Naive thymus-derived CD4-positive, alpha-beta T cell (primary cell): ENCODE measurements at regions not wholly inside any gene's neighbourhood (a gene's known extent, or its start where the extent isn't known, plus 50 kb on each side); places are given as distances from the start of the nearest gene placed in this dataset.

ENCODE experiments used
- ATAC-seq: fragments of 150-1000 bp; cut with Tn5 transposase; 2 replicates; pipeline ENCODE4 v1.10.0; 2021; ENCODE audit warnings: mild to moderate bottlenecking, moderate library complexity
- CTCF ChIA-PET: fragments of 350-600 bp; sonication (Branson Sonifier 250); formaldehyde crosslinking; loops from one replicate; lab custom pipeline; 2021; ENCODE audit warnings: antibody characterized with exemption; lab: Charles Lee
- POLR2A ChIA-PET: fragments of 350-600 bp; sonication (Branson Sonifier 250); formaldehyde crosslinking; loops from one replicate; lab custom pipeline; 2021; ENCODE audit warnings: antibody characterized with exemption, inconsistent platforms; lab: Charles Lee
- DNase-seq, 9 donors: peaks; one replicate each; pipeline versions ENCODE4 v3.0.0 to v3.0.0-alpha.2; 2020 to 2022; ENCODE audit warnings: mixed read lengths in 1 of 9
- H3K27ac ChIP-seq: one replicate; pipeline ENCODE4 v1.7.0; 2013; ENCODE audit warnings: mild to moderate bottlenecking, low read depth, low read length, moderate library complexity
- H3K27me3 ChIP-seq, 2 donors: one replicate each; pipeline ENCODE4 v1.7.0; 2013; ENCODE audit warnings: low read length in 2 of 2, mild to moderate bottlenecking in 2 of 2, moderate library complexity in 2 of 2; ENCODE audit not compliant: control insufficient read depth in 2 of 2, insufficient read depth in 2 of 2
- H3K36me3 ChIP-seq, 3 experiments: 1 replicate in 2 of 3; 2 replicates in 1 of 3; pipeline ENCODE4 v1.7.0; 2013; ENCODE audit warnings: low read length in 3 of 3, mild to moderate bottlenecking in 3 of 3, moderate library complexity in 1 of 3; ENCODE audit not compliant: insufficient read depth in 3 of 3, control insufficient read depth in 2 of 3
- H3K4me1 ChIP-seq, 2 donors: one replicate each; pipeline ENCODE4 v1.7.0; 2013; ENCODE audit warnings: low read length in 2 of 2, mild to moderate bottlenecking in 2 of 2, moderate library complexity in 1 of 2; ENCODE audit not compliant: control insufficient read depth in 2 of 2, insufficient read depth in 2 of 2
- H3K4me3 ChIP-seq: 2 replicates; pipeline ENCODE4 v1.7.0; 2013; ENCODE audit warnings: mild to moderate bottlenecking, low read length
- H3K9me3 ChIP-seq, 3 experiments: 1 replicate in 2 of 3; 2 replicates in 1 of 3; pipeline ENCODE4 v1.7.0; 2013; ENCODE audit warnings: low read length in 3 of 3; ENCODE audit not compliant: control insufficient read depth in 2 of 3
- H3K27ac Mint-ChIP-seq, 9 donors: one replicate each; pipeline ENCODE4 v1.8.0; 2020 to 2022; ENCODE audit warnings: mixed read lengths in 9 of 9, mild to moderate bottlenecking in 8 of 9, moderate library complexity in 5 of 9, inconsistent platforms in 2 of 9
- H3K27me3 Mint-ChIP-seq, 5 donors: one replicate each; pipeline ENCODE4 v1.8.0; 2021 to 2022; ENCODE audit warnings: mixed read lengths in 5 of 5, mild to moderate bottlenecking in 1 of 5
- H3K36me3 Mint-ChIP-seq, 5 donors: one replicate each; pipeline ENCODE4 v1.8.0; 2020 to 2022; ENCODE audit warnings: mixed read lengths in 5 of 5, mild to moderate bottlenecking in 3 of 5, inconsistent platforms in 1 of 5
- H3K4me1 Mint-ChIP-seq, 7 donors: one replicate each; pipeline ENCODE4 v1.8.0; 2020 to 2022; ENCODE audit warnings: mixed read lengths in 7 of 7, mild to moderate bottlenecking in 3 of 7, inconsistent platforms in 1 of 7
- H3K4me3 Mint-ChIP-seq, 10 donors: one replicate each; pipeline ENCODE4 v1.8.0; 2020 to 2022; ENCODE audit warnings: mild to moderate bottlenecking in 10 of 10, mixed read lengths in 10 of 10, moderate library complexity in 6 of 10, inconsistent platforms in 2 of 10
- H3K9me3 Mint-ChIP-seq, 11 donors: one replicate each; pipeline ENCODE4 v1.8.0; 2020 to 2022; ENCODE audit warnings: mixed read lengths in 11 of 11, mild to moderate bottlenecking in 4 of 11, inconsistent platforms in 1 of 11, moderate library complexity in 1 of 11
- intact Hi-C, 2 donors: fragments of 100-400 bp; cut with micrococcal nuclease; formaldehyde crosslinking; loops; one replicate each; pipeline ENCODE4 v1.15.1; 2023

DNA sequence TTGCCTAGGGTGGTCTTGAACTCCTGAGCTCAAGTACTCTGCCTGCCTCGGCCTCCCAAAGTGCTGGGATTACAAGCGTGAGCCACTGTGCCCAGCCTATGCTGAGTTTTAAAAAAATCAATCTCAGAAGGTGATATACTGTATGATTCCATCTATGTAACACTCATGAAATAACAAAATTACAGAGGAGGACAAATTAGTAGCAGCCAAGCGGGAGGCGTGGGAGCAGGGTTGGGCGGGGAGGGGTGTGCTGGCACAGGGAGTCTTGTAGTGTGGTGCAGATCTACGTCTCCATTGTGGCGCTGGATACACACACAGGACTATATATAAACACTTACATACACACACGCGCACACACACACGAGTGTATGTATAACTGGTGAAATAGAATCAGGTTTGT, 80.6 kb upstream of the LINGO1 start:
- ChIA-PET CTCF (no interaction called here), POLR2A (no interaction called here)
- Mint-ChIP-seq H3K27me3 (peaks cover 3 to 32% (median 26%) of the 10 kb centered on the region in 5 donors), H3K36me3 (no peaks in the 10 kb centered on the region), H3K4me3 (no peak overlapping the region), H3K4me1 (no peaks in the 10 kb centered on the region), H3K9me3 (peaks cover 0 to 2% (median 0%) of the 10 kb centered on the region in 11 donors), H3K27ac (no peak overlapping the region)
- H3K9me3 ChIP-seq = no peaks in the 10 kb centered on the region
- no peak overlapping the region for H3K27ac ChIP-seq
- H3K4me3 ChIP-seq = no peak overlapping the region
- H3K36me3 ChIP-seq = no peaks in the 10 kb centered on the region
- H3K27me3 ChIP-seq = no peaks in the 10 kb centered on the region
- intact Hi-C loops = no loop called here
- ATAC-seq (no peak), DNase-seq (no peak)
- H3K4me1 ChIP-seq = no peaks in the 10 kb centered on the region

DNA sequence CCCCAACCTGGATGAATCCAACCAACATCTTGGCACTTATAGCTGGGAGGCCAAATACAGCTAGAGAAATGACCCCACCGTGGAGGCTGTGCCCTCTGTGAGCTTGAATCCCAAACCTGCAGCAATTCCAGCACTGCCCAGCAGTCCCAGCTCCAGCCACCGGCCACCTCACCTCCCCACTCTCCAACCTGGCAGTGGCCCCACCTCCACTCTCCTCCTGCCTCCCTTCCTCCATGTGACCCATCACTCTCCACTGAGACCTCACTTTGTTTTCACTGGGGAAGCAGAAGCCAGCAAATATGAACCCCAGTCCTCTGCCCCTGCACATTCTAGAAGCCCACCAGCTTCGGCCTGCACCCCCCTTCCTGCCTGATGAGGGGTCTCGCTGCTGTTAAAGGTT, 79.7 kb upstream of the LINGO1 start:
- POLR2A ChIA-PET = no interaction called here
- Mint-ChIP-seq H3K27me3 (peaks cover 3 to 36% (median 31%) of the 10 kb centered on the region in 5 donors), H3K4me1 (no peaks in the 10 kb centered on the region), H3K36me3 (no peaks in the 10 kb centered on the region), H3K27ac (no peak overlapping the region), H3K4me3 (no peak overlapping the region), H3K9me3 (peaks cover 0 to 2% (median 0%) of the 10 kb centered on the region in 11 donors)
- intact Hi-C loops = no loop called here
- Histone ChIP-seq H3K9me3 (no peaks in the 10 kb centered on the region), H3K27ac (no peak overlapping the region), H3K4me1 (no peaks in the 10 kb centered on the region), H3K36me3 (no peaks in the 10 kb centered on the region), H3K4me3 (no peak overlapping the region), H3K27me3 (no peaks in the 10 kb centered on the region)
- ATAC-seq (no peak), DNase-seq (no peak)
- CTCF ChIA-PET = no interaction called here

DNA sequence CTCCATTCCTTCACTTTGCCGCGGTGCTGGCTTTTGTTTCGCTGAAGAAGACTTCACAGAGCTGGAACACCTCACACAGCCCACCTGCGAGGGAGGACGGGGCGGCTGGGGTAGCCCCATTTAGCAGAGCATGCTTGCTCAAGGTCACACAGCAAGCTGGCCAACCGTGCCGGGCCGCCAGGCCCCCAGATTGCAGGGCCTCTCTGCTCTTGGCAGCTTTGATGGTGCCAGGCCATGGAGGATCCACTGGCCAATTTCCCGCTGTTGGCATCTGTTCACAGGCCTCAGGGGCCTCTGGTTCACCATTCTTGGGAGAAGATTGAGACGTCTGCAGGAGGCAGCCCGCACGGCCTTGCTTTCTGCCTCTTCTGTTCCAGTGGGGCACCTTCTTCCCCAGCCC, 77.9 kb upstream of the LINGO1 start:
- no peaks in the 10 kb centered on the region for H3K4me1 Mint-ChIP-seq
- no peak overlapping the region for H3K27ac Mint-ChIP-seq
- no peak for DNase-seq
- Histone ChIP-seq H3K4me1 (no peaks in the 10 kb centered on the region), H3K27me3 (no peaks in the 10 kb centered on the region), H3K27ac (no peak overlapping the region), H3K9me3 (no peaks in the 10 kb centered on the region), H3K4me3 (no peak overlapping the region), H3K36me3 (no peaks in the 10 kb centered on the region)
- H3K36me3 Mint-ChIP-seq = no peaks in the 10 kb centered on the region
- POLR2A ChIA-PET = no interaction called here
- no peak overlapping the region for H3K4me3 Mint-ChIP-seq
- peaks cover 0 to 2% (median 0%) of the 10 kb centered on the region in 11 donors for H3K9me3 Mint-ChIP-seq
- CTCF ChIA-PET = no interaction called here
- intact Hi-C loops = no loop called here
- ATAC-seq = no peak
- H3K27me3 Mint-ChIP-seq = peaks cover 0 to 34% (median 24%) of the 10 kb centered on the region in 5 donors

DNA sequence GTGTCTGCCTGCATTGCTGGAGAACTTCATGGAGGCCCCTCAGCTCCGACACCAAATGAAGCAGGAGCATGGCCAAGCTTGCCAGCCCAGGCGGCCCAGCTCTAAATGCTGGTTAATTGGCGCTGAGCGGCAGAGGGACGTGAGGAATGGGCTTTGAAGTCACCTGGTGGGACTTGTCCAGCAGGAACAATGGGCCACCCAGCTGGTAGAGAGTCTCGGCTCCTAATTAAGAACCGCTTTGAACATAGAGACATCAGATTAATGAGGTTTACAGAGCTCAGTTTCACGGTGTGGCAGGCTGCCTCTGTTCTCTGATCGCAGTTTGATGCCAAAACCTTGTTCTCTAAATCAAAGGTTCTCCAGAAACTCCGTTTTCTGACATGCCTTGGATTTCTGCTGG, 77.5 kb upstream of the LINGO1 start:
- ChIA-PET POLR2A (no interaction called here), CTCF (no interaction called here)
- DNase-seq (no peak), ATAC-seq (no peak)
- H3K4me1 Mint-ChIP-seq = no peaks in the 10 kb centered on the region
- peaks cover 0 to 31% (median 22%) of the 10 kb centered on the region in 5 donors for H3K27me3 Mint-ChIP-seq
- Histone ChIP-seq H3K4me1 (no peaks in the 10 kb centered on the region), H3K4me3 (no peak overlapping the region), H3K9me3 (no peaks in the 10 kb centered on the region), H3K27ac (no peak overlapping the region), H3K27me3 (no peaks in the 10 kb centered on the region), H3K36me3 (no peaks in the 10 kb centered on the region)
- no peak overlapping the region for H3K4me3 Mint-ChIP-seq
- intact Hi-C loops = no loop called here
- peaks cover 0 to 2% (median 0%) of the 10 kb centered on the region in 11 donors for H3K9me3 Mint-ChIP-seq
- H3K36me3 Mint-ChIP-seq = no peaks in the 10 kb centered on the region
- H3K27ac Mint-ChIP-seq = no peak overlapping the region

DNA sequence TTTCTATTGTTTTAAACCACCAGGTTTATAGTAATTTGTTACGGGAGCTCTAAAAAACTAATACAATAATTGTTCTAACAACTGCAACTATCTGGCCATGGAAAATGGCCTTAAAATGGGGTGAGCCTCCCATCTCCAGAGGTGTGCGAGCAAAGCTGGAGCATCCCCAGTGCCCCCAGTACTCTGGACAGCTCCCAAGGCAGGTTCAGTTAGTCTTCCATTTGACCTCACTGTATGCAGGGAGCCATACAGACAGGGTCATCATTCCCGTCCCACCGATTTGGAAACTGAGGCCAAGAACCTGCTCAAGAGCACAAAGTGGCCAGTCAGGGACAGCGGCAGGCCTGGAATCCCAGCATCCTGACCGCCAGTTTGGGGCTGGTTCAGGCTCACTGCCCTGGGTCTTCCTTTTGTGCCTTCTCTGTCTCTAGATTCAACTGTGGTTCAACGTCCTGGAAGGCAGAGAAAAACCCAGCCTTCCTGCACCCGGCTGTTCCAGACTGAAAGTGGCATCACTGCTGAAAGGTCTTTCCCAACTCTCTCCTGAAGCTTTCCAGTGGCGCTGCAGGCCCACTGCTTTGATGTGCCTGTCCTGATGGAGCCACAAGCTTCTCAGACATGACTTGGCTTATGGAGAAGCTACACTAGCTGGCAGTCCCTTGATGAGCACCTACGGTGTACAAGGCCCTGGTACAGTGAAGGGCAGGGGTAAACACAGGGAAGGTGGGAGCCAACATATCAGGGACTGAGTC, 76.6 kb upstream of the LINGO1 start:
- CTCF ChIA-PET = no interaction called here
- H3K27me3 Mint-ChIP-seq = peaks cover 0 to 27% (median 16%) of the 10 kb centered on the region in 5 donors
- H3K9me3 Mint-ChIP-seq = peaks cover 0 to 2% (median 0%) of the 10 kb centered on the region in 11 donors
- Histone ChIP-seq H3K4me3 (no peak overlapping the region), H3K9me3 (no peaks in the 10 kb centered on the region), H3K27ac (no peak overlapping the region), H3K27me3 (no peaks in the 10 kb centered on the region), H3K36me3 (no peaks in the 10 kb centered on the region), H3K4me1 (no peaks in the 10 kb centered on the region)
- no peaks in the 10 kb centered on the region for H3K36me3 Mint-ChIP-seq
- H3K4me3 Mint-ChIP-seq = no peak overlapping the region
- H3K4me1 Mint-ChIP-seq = no peaks in the 10 kb centered on the region
- intact Hi-C loops = no loop called here
- no peak for ATAC-seq
- no peak for DNase-seq
- H3K27ac Mint-ChIP-seq = no peak overlapping the region
- POLR2A ChIA-PET = no interaction called here

DNA sequence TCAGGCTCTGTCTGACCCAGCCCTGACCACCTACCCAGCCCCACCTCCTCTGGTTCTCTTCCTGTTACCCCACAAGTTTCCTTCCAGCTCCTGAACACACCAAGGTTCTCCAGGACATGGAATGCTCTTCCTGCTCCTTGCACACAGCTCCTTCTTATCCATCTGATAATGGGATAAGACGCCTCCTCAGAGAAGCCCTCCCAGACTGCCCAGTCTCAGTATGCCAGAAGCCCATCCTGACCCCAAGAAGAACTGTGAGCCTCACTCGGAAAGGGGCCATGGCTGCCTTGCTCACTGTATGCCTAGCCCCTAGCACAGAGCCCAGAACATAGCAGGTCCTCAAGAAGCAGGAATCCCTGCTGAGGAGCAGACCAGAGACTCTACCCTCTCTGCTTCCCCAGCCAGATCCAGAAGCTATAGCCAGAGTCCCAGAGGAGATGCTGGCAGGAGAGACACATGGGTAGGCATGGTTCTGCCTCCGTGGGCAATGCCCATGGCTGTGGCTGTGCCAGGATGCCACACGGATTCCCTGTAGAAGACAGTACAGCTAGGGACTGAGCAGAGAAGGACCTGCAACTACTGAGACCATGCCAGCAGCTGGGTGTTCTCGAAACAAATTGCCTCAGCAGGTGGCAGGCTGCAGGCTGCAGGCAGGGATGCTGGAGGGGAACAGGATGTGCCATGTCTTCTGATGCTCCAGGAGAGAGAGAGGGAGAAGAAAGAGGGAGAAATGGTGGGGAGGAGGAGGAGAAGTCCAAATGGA, 74.0 kb upstream of the LINGO1 start:
- no peak overlapping the region for H3K27ac ChIP-seq
- no peak overlapping the region for H3K4me3 ChIP-seq
- Mint-ChIP-seq H3K4me3 (no peak overlapping the region), H3K27ac (no peak overlapping the region), H3K9me3 (no peaks in the 10 kb centered on the region), H3K36me3 (no peaks in the 10 kb centered on the region), H3K4me1 (no peaks in the 10 kb centered on the region), H3K27me3 (peaks cover 0 to 19% (median 13%) of the 10 kb centered on the region in 5 donors)
- ChIA-PET POLR2A (no interaction called here), CTCF (no interaction called here)
- no peaks in the 10 kb centered on the region for H3K27me3 ChIP-seq
- ATAC-seq = no peak
- DNase-seq = no peak
- no peaks in the 10 kb centered on the region for H3K36me3 ChIP-seq
- H3K9me3 ChIP-seq = no peaks in the 10 kb centered on the region
- intact Hi-C loops = no loop called here
- H3K4me1 ChIP-seq = no peaks in the 10 kb centered on the region
